GM12878 (cell line): ENCODE measurements at regions not wholly inside any gene's neighbourhood (a gene's known extent, or its start where the extent isn't known, plus 50 kb on each side); places are given as distances from the start of the nearest gene placed in this dataset.

ENCODE experiments used
- ATAC-seq: fragments of 200-7000 bp; cut with Tn5 transposase; 3 replicates; pipeline ENCODE4 v1.9.1; 2020; ENCODE audit warnings: mild to moderate bottlenecking, moderate library complexity
- BruUV-seq: library from RNA; stranded (reverse); fragments of 400-500 nt; replicated peaks from 2 replicates; lab custom pipeline; 2021; lab: Mats Ljungman, UMichigan
- CTCF ChIA-PET: fragments of 300-600 bp; sonication (Branson Sonifier 250); formaldehyde crosslinking; extraction: SDS; loops from one replicate; lab custom pipeline; 2021; ENCODE audit warnings: inconsistent platforms; lab: Yijun Ruan, JAX
- POLR2A ChIA-PET: fragments of 350-600 bp; formaldehyde crosslinking; extraction: SDS; loops from one replicate; lab custom pipeline; 2021; ENCODE audit warnings: inconsistent platforms; lab: Charles Lee
- RAD21 ChIA-PET: fragments of 300-600 bp; sonication (Branson Sonifier 250); formaldehyde crosslinking; loops from one replicate; lab custom pipeline; 2023; ENCODE audit warnings: antibody characterized with exemption; ENCODE audit not compliant: unreplicated experiment; lab: Charles Lee
- SMC1A ChIA-PET: fragments of 300-600 bp; sonication (Branson Sonifier 250); formaldehyde crosslinking; loops from one replicate; lab custom pipeline; 2023; ENCODE audit not compliant: unreplicated experiment, uncharacterized antibody; lab: Charles Lee
- DNase-seq: peaks from one replicate; pipeline ENCODE4 v3.0.0-alpha.2; 2011; ENCODE audit warnings: low read depth, low spot score
- FAIRE-seq: peaks from 3 replicates; lab custom pipeline; 2011; peaks lifted over from hg19 to GRCh38; lab: Jason Lieb, UNC
- H2AFZ ChIP-seq: 2 replicates; pipeline ENCODE4 v1.6.0; 2011; ENCODE audit warnings: low read depth, low read length, control low read depth; ENCODE audit not compliant: control insufficient read depth
- H3K27ac ChIP-seq: 2 replicates; pipeline ENCODE4 v1.5.1; 2011; ENCODE audit warnings: control low read depth; ENCODE audit not compliant: control insufficient read depth, insufficient read depth
- H3K27me3 ChIP-seq, 2 experiments: replicated peaks in 1 of 2; 2 replicates each; pipeline versions ENCODE4 v1.6.0 to v1.6.1; 2011; ENCODE audit warnings: low read length in 1 of 2; ENCODE audit not compliant: control insufficient read depth in 2 of 2, insufficient read depth in 2 of 2
- H3K36me3 ChIP-seq, 2 experiments: 2 replicates each; pipeline ENCODE4 v1.5.1; 2011; ENCODE audit warnings: low read length in 1 of 2; ENCODE audit not compliant: control insufficient read depth in 2 of 2, insufficient read depth in 2 of 2
- H3K4me1 ChIP-seq: 2 replicates; pipeline ENCODE4 v1.6.1; 2011; ENCODE audit warnings: mild to moderate bottlenecking, low read length, moderate library complexity, mixed read lengths; ENCODE audit not compliant: control insufficient read depth, insufficient read depth
- H3K4me2 ChIP-seq: 2 replicates; pipeline ENCODE4 v1.6.0; 2011; ENCODE audit warnings: control low read depth; ENCODE audit not compliant: control insufficient read depth, insufficient read depth
- H3K4me3 ChIP-seq: fragments of 200-600 bp; sonication (generic); 2 replicates; pipeline ENCODE4 v1.5.1; 2016
- H3K79me2 ChIP-seq: 2 replicates; pipeline ENCODE4 v1.6.0; 2011; ENCODE audit warnings: low read length; ENCODE audit not compliant: control insufficient read depth, insufficient read depth
- H3K9ac ChIP-seq: 2 replicates; pipeline ENCODE4 v1.8.0; 2011; ENCODE audit warnings: low read length, control low read depth, mixed read lengths; ENCODE audit not compliant: control insufficient read depth, insufficient read depth
- H3K9me3 ChIP-seq: replicated peaks from 3 replicates; pipeline ENCODE4 v1.5.1; 2011; ENCODE audit warnings: mild to moderate bottlenecking, low read length; ENCODE audit not compliant: control insufficient read depth, insufficient read depth
- H4K20me1 ChIP-seq: 2 replicates; pipeline ENCODE4 v1.6.0; 2011; ENCODE audit not compliant: control insufficient read depth, insufficient read depth
- ATF7 ChIP-seq: fragments of 450-650 bp; IDR thresholded peaks from 2 replicates; pipeline ENCODE4 v1.6.1; 2016; ENCODE audit warnings: low read depth, mild to moderate bottlenecking
- E2F8 ChIP-seq: fragments of 450-650 bp; IDR thresholded peaks from 2 replicates; pipeline ENCODE4 v1.6.1; 2018; ENCODE audit warnings: mild to moderate bottlenecking, low read depth, moderate library complexity; ENCODE audit not compliant: partially characterized antibody
- EP300 ChIP-seq, 2 experiments: fragments of 150-350 bp in 1 of 2; IDR thresholded peaks; 2 replicates each; pipeline ENCODE4 v1.6.1; 2011 to 2012; ENCODE audit warnings: low read depth in 2 of 2, low read length in 2 of 2, borderline replicate concordance in 1 of 2, improper control_type of control experiment in 1 of 2, inconsistent platforms in 1 of 2; ENCODE audit not compliant: control insufficient read depth in 1 of 2
- IRF5 ChIP-seq: fragments of 450-650 bp; IDR thresholded peaks from 2 replicates; pipeline ENCODE4 v1.6.1; 2017; ENCODE audit warnings: borderline replicate concordance
- KAT2A ChIP-seq: conservative IDR thresholded peaks from 2 replicates; pipeline ENCODE4 v1.6.1; 2011; ENCODE audit warnings: low read depth, low read length; ENCODE audit not compliant: control insufficient read depth
- PAX5 ChIP-seq: IDR thresholded peaks from 2 replicates; pipeline ENCODE4 v1.6.1; 2011; ENCODE audit warnings: low read depth, low read length, borderline replicate concordance
- PKNOX1 ChIP-seq: fragments of 450-650 bp; IDR thresholded peaks from 2 replicates; pipeline ENCODE4 v1.6.1; 2016; ENCODE audit warnings: mild to moderate bottlenecking
- RBBP5 ChIP-seq: fragments of 200-600 bp; sonication (generic); conservative IDR thresholded peaks from 2 replicates; pipeline ENCODE4 v1.6.1; 2016
- SKIL ChIP-seq: fragments of 450-650 bp; IDR thresholded peaks from 2 replicates; pipeline ENCODE4 v1.6.1; 2017; ENCODE audit warnings: mild to moderate bottlenecking, low read depth, inconsistent platforms; ENCODE audit not compliant: poor library complexity, severe bottlenecking
- TAF1 ChIP-seq: IDR thresholded peaks from 2 replicates; pipeline ENCODE4 v1.6.1; 2011; ENCODE audit warnings: mild to moderate bottlenecking, low read depth, low read length, borderline replicate concordance
- TCF3 ChIP-seq: IDR thresholded peaks from 2 replicates; pipeline ENCODE4 v1.6.1; 2012; ENCODE audit warnings: low read depth, mild to moderate bottlenecking, low read length, borderline replicate concordance; ENCODE audit not compliant: insufficient read depth
- ZBTB4 ChIP-seq: fragments of 450-650 bp; formaldehyde crosslinking; IDR thresholded peaks from 2 replicates; pipeline ENCODE4 v1.4.0; 2022; ENCODE audit warnings: mild to moderate bottlenecking, moderate library complexity
- WGBS: methylation state at CpG from one replicate; pipeline ENCODE4 v1.1.6; 2016; ENCODE audit warnings: low lambda C conversion rate; ENCODE audit not compliant: insufficient replicate concordance, insufficient coverage; ENCODE audit errors: missing lambda C conversion rate; 5-methylcytosine and 5-hydroxymethylcytosine counted together
- in situ Hi-C: fragments of 300-500 bp; cut with MboI; formaldehyde crosslinking; loops from 9 replicates; pipeline ENCODE4 v1.14.3; 2018; ENCODE audit warnings: mixed read lengths
- intact Hi-C: fragments of 100-400 bp; cut with micrococcal nuclease; formaldehyde crosslinking; loops from one replicate; pipeline ENCODE4 v1.14.2; 2022; ENCODE audit not compliant: unreplicated experiment

- TF ChIP-seq E2F8: no peak
- TF ChIP-seq TAF1: no peak
Observed at GRCh38 chr19:29318581-29318980, 105.6 kb upstream of the UQCRFS1 start (continued).

- Histone ChIP-seq H2AFZ (no peak overlapping the region), H3K9ac (no peak overlapping the region), H3K4me1 (no peaks in the 10 kb centered on the region), H3K27ac (no peak overlapping the region), H3K79me2 (no peaks in the 10 kb centered on the region), H3K4me3 (no peak overlapping the region), H3K36me3 (no peaks in the 10 kb centered on the region), H4K20me1 (no peaks in the 10 kb centered on the region), H3K27me3 (no peaks in the 10 kb centered on the region), H3K4me2 (no peak overlapping the region), H3K9me3 (no peaks in the 10 kb centered on the region)
- ATAC-seq (no peak), DNase-seq (no peak), FAIRE-seq (no peak)
- ChIA-PET RAD21 (no interaction called here), SMC1A (no interaction called here), POLR2A (no interaction called here), CTCF (no interaction called here)
- intact Hi-C loops (no loop called here), in situ Hi-C loops (no loop called here)
- BruUV-seq: no TSS peak
- 4% methylated on average over 5 of the region's 5 CpGs for WGBS
- TF ChIP-seq ZBTB4: no peak
- no peak for TF ChIP-seq PKNOX1
- no peak for TF ChIP-seq SKIL
- no peak for TF ChIP-seq KAT2A
- TF ChIP-seq PAX5: no peak
- no peak for TF ChIP-seq TCF3
- no peak for TF ChIP-seq IRF5
- TF ChIP-seq ATF7: no peak
- no peak for TF ChIP-seq RBBP5
- no peak for TF ChIP-seq EP300 (IDR thresholded peaks at IDR 0.05; ENCODE audit: borderline replicate concordance in 1 of 2, control insufficient read depth in 1 of 2, low read depth in 2 of 2, low read length in 2 of 2)
Observed at GRCh38 chr19:29320086-29320485, 107.1 kb upstream of the UQCRFS1 start.
